HCT116 (cell line): ENCODE measurements at regions not wholly inside any gene's neighbourhood (a gene's known extent, or its start where the extent isn't known, plus 50 kb on each side); places are given as distances from the start of the nearest gene placed in this dataset.

ENCODE experiments used
- ATAC-seq: fragments of 200-7000 bp; cut with Tn5 transposase; 2 replicates; pipeline ENCODE4 v1.9.1; 2020; ENCODE audit warnings: mild to moderate bottlenecking, moderate library complexity
- BruUV-seq: library from RNA; stranded (reverse); fragments of 400-500 nt; replicated peaks from 2 replicates; lab custom pipeline; 2021; lab: Mats Ljungman, UMichigan
- CTCF ChIA-PET: fragments of 300-600 bp; sonication (Branson Sonifier 250); formaldehyde crosslinking; loops from one replicate; lab custom pipeline; 2021; ENCODE audit warnings: antibody characterized with exemption; lab: Charles Lee
- POLR2A ChIA-PET: fragments of 300-600, 350-600 bp; sonication (Branson Sonifier 250); formaldehyde crosslinking; loops from one replicate; lab custom pipeline; 2021; ENCODE audit warnings: antibody characterized with exemption; lab: Charles Lee
- RAD21 ChIA-PET, 2 experiments: fragments of 300-600 bp; sonication (Branson Sonifier 250); formaldehyde crosslinking; loops; one replicate each; lab custom pipeline; 2023; ENCODE audit warnings: low total read pairs in 2 of 2; ENCODE audit not compliant: uncharacterized antibody in 2 of 2, unreplicated experiment in 2 of 2, low non-redundant PET in 1 of 2; lab: Charles Lee
- DNase-seq: peaks from one replicate; pipeline ENCODE4 v3.0.0-alpha.2; 2010; ENCODE audit warnings: low read depth, low spot score
- H2AFZ ChIP-seq: fragments of 200-600 bp; shearing (Covaris generic), sonication (generic); 2 replicates; pipeline ENCODE4 v1.6.1; 2017; ENCODE audit warnings: low read depth, mixed run types, mixed read lengths, antibody characterized with exemption, low read length; ENCODE audit not compliant: poor library complexity, severe bottlenecking
- H3K27ac ChIP-seq: 2 replicates; pipeline ENCODE4 v1.5.1; 2012; ENCODE audit warnings: low read depth, low read length
- H3K27me3 ChIP-seq: fragments of 200-600 bp; sonication (generic); 2 replicates; pipeline ENCODE4 v1.6.1; 2016; ENCODE audit warnings: mixed run types, low read length, mixed read lengths; ENCODE audit not compliant: insufficient read depth
- H3K36me3 ChIP-seq, 2 experiments: fragments of 200-500 bp in 1 of 2; fragments of 200-600 bp in 1 of 2; sonication (Bioruptor generic) in 1 of 2; sonication (generic) in 1 of 2; 2 replicates each; pipeline versions ENCODE4 v1.5.1 to v1.6.1; 2014 to 2016; ENCODE audit warnings: low read length in 2 of 2, inconsistent platforms in 1 of 2, mixed read lengths in 1 of 2, mixed run types in 1 of 2; ENCODE audit not compliant: insufficient read depth in 2 of 2, control insufficient read depth in 1 of 2
- H3K4me1 ChIP-seq, 2 experiments: fragments of 200-600 bp in 1 of 2; sonication (generic) in 1 of 2; 2 replicates each; pipeline versions ENCODE4 v1.5.1 to v1.6.1; 2012 to 2017; ENCODE audit warnings: low read length in 2 of 2, inconsistent platforms in 1 of 2, mild to moderate bottlenecking in 1 of 2, mixed read lengths in 1 of 2, mixed run types in 1 of 2, moderate library complexity in 1 of 2; ENCODE audit not compliant: insufficient read depth in 2 of 2, control insufficient read depth in 1 of 2
- H3K4me2 ChIP-seq: fragments of 200-600 bp; sonication (generic); 2 replicates; pipeline ENCODE4 v1.6.1; 2017; ENCODE audit warnings: mixed run types, low read length, mixed read lengths
- H3K4me3 ChIP-seq, 2 experiments: fragments of 200-600 bp in 1 of 2; sonication (generic) in 1 of 2; replicated peaks in 1 of 2; 2 replicates each; pipeline ENCODE4 v1.5.1; 2011 to 2016; ENCODE audit warnings: low read length in 2 of 2, control low read depth in 1 of 2, low read depth in 1 of 2, mild to moderate bottlenecking in 1 of 2, mixed read lengths in 1 of 2, mixed run types in 1 of 2
- H3K79me2 ChIP-seq: fragments of 200-600 bp; sonication (generic); 2 replicates; pipeline ENCODE4 v1.6.1; 2017; ENCODE audit warnings: mild to moderate bottlenecking, mixed run types, low read length, moderate library complexity, mixed read lengths; ENCODE audit not compliant: insufficient read depth
- H3K9ac ChIP-seq: fragments of 200-600 bp; sonication (generic); 2 replicates; pipeline ENCODE4 v1.6.1; 2016; ENCODE audit warnings: low read length, mixed read lengths
- H3K9me2 ChIP-seq: fragments of 200-600 bp; sonication (generic), shearing (Covaris generic); 2 replicates; pipeline ENCODE4 v1.6.1; 2017; ENCODE audit warnings: mixed run types, mild to moderate bottlenecking, moderate library complexity; ENCODE audit not compliant: insufficient read depth
- H3K9me3 ChIP-seq, 2 experiments: fragments of 200-500 bp in 1 of 2; fragments of 200-600 bp in 1 of 2; sonication (Bioruptor generic) in 1 of 2; sonication (generic) in 1 of 2; 2 replicates each; pipeline ENCODE4 v1.6.1; 2014 to 2017; ENCODE audit warnings: low read length in 2 of 2, mixed read lengths in 2 of 2, inconsistent platforms in 1 of 2, low read depth in 1 of 2, mild to moderate bottlenecking in 1 of 2, mixed run types in 1 of 2, moderate library complexity in 1 of 2; ENCODE audit not compliant: control insufficient read depth in 1 of 2, insufficient read depth in 1 of 2
- H4K20me1 ChIP-seq: fragments of 200-600 bp; sonication (generic), shearing (Covaris generic); 2 replicates; pipeline ENCODE4 v1.6.1; 2017; ENCODE audit warnings: mixed run types, mild to moderate bottlenecking, moderate library complexity; ENCODE audit not compliant: insufficient read depth
- ATF3 ChIP-seq: IDR thresholded peaks from 2 replicates; pipeline ENCODE4 v1.6.1; 2012
- CBX3 ChIP-seq: IDR thresholded peaks from 2 replicates; pipeline ENCODE4 v1.6.1; 2012; ENCODE audit warnings: low read depth
- ELF1 ChIP-seq: IDR thresholded peaks from 2 replicates; pipeline ENCODE4 v1.6.1; 2012; ENCODE audit warnings: low read depth, borderline replicate concordance
- EZH2 ChIP-seq: fragments of 200-600 bp; sonication (generic); IDR thresholded peaks from 2 replicates; pipeline ENCODE4 v1.6.1; 2017; ENCODE audit warnings: antibody characterized with exemption, mixed run types
- EZH2phosphoT487 ChIP-seq: fragments of 200-600 bp; IDR thresholded peaks from 2 replicates; pipeline ENCODE4 v1.6.1; 2018; ENCODE audit warnings: antibody characterized with exemption, borderline replicate concordance
- FOSL1 ChIP-seq: IDR thresholded peaks from 2 replicates; pipeline ENCODE4 v1.6.1; 2012; ENCODE audit warnings: low read depth
- JUND ChIP-seq: IDR thresholded peaks from 2 replicates; pipeline ENCODE4 v1.6.1; 2012
- POLR2A ChIP-seq: IDR thresholded peaks from 2 replicates; pipeline ENCODE4 v1.7.0; 2011; ENCODE audit warnings: borderline replicate concordance; ENCODE audit not compliant: insufficient read depth, insufficient read length; ENCODE audit errors: extremely low read depth
- POLR2AphosphoS5 ChIP-seq: IDR thresholded peaks from 2 replicates; pipeline ENCODE4 v1.6.1; 2011; ENCODE audit warnings: mild to moderate bottlenecking, low read depth, low read length, moderate library complexity
- RAD21 ChIP-seq: IDR thresholded peaks from 2 replicates; pipeline ENCODE4 v1.6.1; 2012; ENCODE audit warnings: low read depth, mild to moderate bottlenecking
- SIN3A ChIP-seq: IDR thresholded peaks from 2 replicates; pipeline ENCODE4 v1.6.1; 2012; ENCODE audit warnings: low read depth
- SP1 ChIP-seq: IDR thresholded peaks from 2 replicates; pipeline ENCODE4 v1.6.1; 2012; ENCODE audit warnings: low read depth
- SRF ChIP-seq: IDR thresholded peaks from 2 replicates; pipeline ENCODE4 v1.6.1; 2012; ENCODE audit warnings: low read depth
- TCF7L2 ChIP-seq: IDR thresholded peaks from 2 replicates; pipeline ENCODE4 v1.7.0; 2011; ENCODE audit warnings: borderline replicate concordance, inconsistent platforms; ENCODE audit not compliant: insufficient read depth, insufficient read length; ENCODE audit errors: extremely low read depth
- YY1 ChIP-seq: IDR thresholded peaks from 2 replicates; pipeline ENCODE4 v1.6.1; 2011; ENCODE audit warnings: low read length, low read depth, moderate library complexity, mild to moderate bottlenecking; ENCODE audit not compliant: insufficient replicate concordance; ENCODE audit errors: extremely low read depth
- ZFX ChIP-seq: fragments of 450-650 bp; IDR thresholded peaks from 2 replicates; pipeline ENCODE4 v1.6.1; 2017
- ZNF274 ChIP-seq: fragments of 200-500 bp; sonication (Bioruptor generic); IDR thresholded peaks from 2 replicates; pipeline ENCODE4 v1.6.1; 2014; ENCODE audit warnings: mild to moderate bottlenecking, low read depth, low read length, inconsistent platforms
- intact Hi-C: fragments of 100-400 bp; cut with micrococcal nuclease; formaldehyde crosslinking; loops from 2 replicates; pipeline ENCODE4 v1.10.0; 2022
- TF ChIP-seq, protein P1 (sequence below), 3 experiments: fragments of 200-600 bp in 1 of 3; sonication (generic) in 1 of 3; IDR thresholded peaks in 2 of 3; conservative IDR thresholded peaks in 1 of 3; 2 replicates each; pipeline ENCODE4 v1.5.1; 2012 to 2017; ENCODE audit warnings: low read depth in 2 of 3, low read length in 2 of 3, antibody characterized with exemption in 1 of 3, borderline replicate concordance in 1 of 3, control low read depth in 1 of 3, mild to moderate bottlenecking in 1 of 3, mixed read lengths in 1 of 3, mixed run types in 1 of 3, moderate library complexity in 1 of 3; ENCODE audit not compliant: insufficient read depth in 1 of 3
- TF ChIP-seq, protein P2 (sequence below): IDR thresholded peaks from 2 replicates; pipeline ENCODE4 v1.6.1; 2012; ENCODE audit warnings: low read depth

DNA sequence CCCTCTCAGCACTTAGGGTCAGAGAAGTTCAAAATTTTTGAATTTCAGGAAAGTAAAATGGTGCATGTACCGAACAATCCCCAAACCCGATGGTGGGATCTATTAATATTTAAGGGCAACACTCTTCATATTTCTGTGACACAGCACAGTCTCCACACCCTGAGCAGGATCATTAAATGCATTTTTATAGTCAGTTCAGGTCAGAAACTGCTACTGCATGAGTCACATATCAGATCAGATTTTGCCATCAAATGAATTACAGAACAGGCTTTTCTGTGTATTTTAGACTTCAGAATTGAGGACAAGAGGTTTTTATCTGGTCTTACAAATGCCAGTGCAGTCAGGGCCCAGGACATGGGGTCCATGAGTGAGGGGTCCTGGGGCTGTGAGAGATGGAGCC is 79.2 kb downstream of the RIPK4 start (continued):
- TF ChIP-seq, protein P1, sequence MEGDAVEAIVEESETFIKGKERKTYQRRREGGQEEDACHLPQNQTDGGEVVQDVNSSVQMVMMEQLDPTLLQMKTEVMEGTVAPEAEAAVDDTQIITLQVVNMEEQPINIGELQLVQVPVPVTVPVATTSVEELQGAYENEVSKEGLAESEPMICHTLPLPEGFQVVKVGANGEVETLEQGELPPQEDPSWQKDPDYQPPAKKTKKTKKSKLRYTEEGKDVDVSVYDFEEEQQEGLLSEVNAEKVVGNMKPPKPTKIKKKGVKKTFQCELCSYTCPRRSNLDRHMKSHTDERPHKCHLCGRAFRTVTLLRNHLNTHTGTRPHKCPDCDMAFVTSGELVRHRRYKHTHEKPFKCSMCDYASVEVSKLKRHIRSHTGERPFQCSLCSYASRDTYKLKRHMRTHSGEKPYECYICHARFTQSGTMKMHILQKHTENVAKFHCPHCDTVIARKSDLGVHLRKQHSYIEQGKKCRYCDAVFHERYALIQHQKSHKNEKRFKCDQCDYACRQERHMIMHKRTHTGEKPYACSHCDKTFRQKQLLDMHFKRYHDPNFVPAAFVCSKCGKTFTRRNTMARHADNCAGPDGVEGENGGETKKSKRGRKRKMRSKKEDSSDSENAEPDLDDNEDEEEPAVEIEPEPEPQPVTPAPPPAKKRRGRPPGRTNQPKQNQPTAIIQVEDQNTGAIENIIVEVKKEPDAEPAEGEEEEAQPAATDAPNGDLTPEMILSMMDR (IDR thresholded peaks at IDR 0.05 in 2 of 3, conservative IDR thresholded peaks at IDR 0.05 in 1 of 3; ENCODE audit: borderline replicate concordance in 1 of 3, insufficient read depth in 1 of 3, low read depth in 2 of 3, low read length in 2 of 3), result no peak

DNA sequence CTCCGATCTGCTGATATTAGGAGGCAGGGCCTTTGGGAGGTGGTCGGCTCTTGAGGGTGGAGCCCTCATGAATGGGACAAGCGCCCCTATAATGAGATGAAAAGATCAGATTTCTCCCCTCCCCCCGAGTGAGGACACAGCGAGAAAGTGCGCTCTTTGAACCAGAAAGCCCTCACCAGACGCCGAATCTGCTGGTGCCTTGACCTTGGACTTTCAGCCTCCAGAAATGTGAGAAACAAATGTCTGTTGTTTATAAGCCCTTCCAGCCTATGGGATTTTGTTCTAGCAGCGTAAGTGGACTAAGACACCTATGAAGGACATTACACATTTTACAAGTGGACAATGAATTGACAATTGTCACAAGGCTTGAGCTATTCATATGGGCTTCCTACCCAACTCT is 80.2 kb downstream of the RIPK4 start:
- no peak overlapping the region for H3K4me3 ChIP-seq
- H4K20me1 ChIP-seq, result no peaks in the 10 kb centered on the region
- no peak overlapping the region for H3K27ac ChIP-seq
- no peaks in the 10 kb centered on the region for H3K36me3 ChIP-seq
- H2AFZ ChIP-seq, result no peak overlapping the region
- peaks cover 12 to 22% of the 10 kb centered on the region in 2 experiments for H3K4me1 ChIP-seq
- DNase-seq (no peak), ATAC-seq (no peak)
- no peaks in the 10 kb centered on the region for H3K9me2 ChIP-seq
- intact Hi-C loops, result no loop called here
- CTCF ChIA-PET, result no interaction called here
- RAD21 ChIA-PET, result no interaction called here
- no peaks in the 10 kb centered on the region for H3K79me2 ChIP-seq
- no TSS peak for BruUV-seq
- no peak overlapping the region for H3K9ac ChIP-seq
- H3K4me2 ChIP-seq, result no peak overlapping the region
- no peaks in the 10 kb centered on the region for H3K9me3 ChIP-seq
- POLR2A ChIA-PET, result no interaction called here
- peaks cover 14% of the 10 kb centered on the region; the same call in 1 of the 2 replicates for H3K27me3 ChIP-seq
- no peak for TF ChIP-seq TCF7L2
- TF ChIP-seq RAD21, result no peak
- TF ChIP-seq, protein P2, sequence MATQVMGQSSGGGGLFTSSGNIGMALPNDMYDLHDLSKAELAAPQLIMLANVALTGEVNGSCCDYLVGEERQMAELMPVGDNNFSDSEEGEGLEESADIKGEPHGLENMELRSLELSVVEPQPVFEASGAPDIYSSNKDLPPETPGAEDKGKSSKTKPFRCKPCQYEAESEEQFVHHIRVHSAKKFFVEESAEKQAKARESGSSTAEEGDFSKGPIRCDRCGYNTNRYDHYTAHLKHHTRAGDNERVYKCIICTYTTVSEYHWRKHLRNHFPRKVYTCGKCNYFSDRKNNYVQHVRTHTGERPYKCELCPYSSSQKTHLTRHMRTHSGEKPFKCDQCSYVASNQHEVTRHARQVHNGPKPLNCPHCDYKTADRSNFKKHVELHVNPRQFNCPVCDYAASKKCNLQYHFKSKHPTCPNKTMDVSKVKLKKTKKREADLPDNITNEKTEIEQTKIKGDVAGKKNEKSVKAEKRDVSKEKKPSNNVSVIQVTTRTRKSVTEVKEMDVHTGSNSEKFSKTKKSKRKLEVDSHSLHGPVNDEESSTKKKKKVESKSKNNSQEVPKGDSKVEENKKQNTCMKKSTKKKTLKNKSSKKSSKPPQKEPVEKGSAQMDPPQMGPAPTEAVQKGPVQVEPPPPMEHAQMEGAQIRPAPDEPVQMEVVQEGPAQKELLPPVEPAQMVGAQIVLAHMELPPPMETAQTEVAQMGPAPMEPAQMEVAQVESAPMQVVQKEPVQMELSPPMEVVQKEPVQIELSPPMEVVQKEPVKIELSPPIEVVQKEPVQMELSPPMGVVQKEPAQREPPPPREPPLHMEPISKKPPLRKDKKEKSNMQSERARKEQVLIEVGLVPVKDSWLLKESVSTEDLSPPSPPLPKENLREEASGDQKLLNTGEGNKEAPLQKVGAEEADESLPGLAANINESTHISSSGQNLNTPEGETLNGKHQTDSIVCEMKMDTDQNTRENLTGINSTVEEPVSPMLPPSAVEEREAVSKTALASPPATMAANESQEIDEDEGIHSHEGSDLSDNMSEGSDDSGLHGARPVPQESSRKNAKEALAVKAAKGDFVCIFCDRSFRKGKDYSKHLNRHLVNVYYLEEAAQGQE, result no peak
- TF ChIP-seq ATF3, result no peak
- TF ChIP-seq ZNF274, result no peak
- TF ChIP-seq EZH2, result no peak
- TF ChIP-seq, protein P1 (IDR thresholded peaks at IDR 0.05 in 2 of 3, conservative IDR thresholded peaks at IDR 0.05 in 1 of 3; ENCODE audit: borderline replicate concordance in 1 of 3, insufficient read depth in 1 of 3, low read depth in 2 of 3, low read length in 2 of 3), result no peak
- no peak for TF ChIP-seq ELF1
- TF ChIP-seq ZFX, result no peak
- TF ChIP-seq YY1, result no peak
- TF ChIP-seq POLR2AphosphoS5, result no peak
- no peak for TF ChIP-seq JUND
- TF ChIP-seq POLR2A, result no peak
- no peak for TF ChIP-seq SIN3A
- no peak for TF ChIP-seq CBX3
- no peak for TF ChIP-seq EZH2phosphoT487
- TF ChIP-seq SRF, result no peak
- no peak for TF ChIP-seq SP1
- TF ChIP-seq FOSL1, result no peak
